Keratinocyte (primary cell): ENCODE measurements at regions not wholly inside any gene's neighbourhood (a gene's known extent, or its start where the extent isn't known, plus 50 kb on each side); places are given as distances from the start of the nearest gene placed in this dataset.

Source experiments
- DNase-seq: peaks from one replicate; pipeline ENCODE4 v3.0.0-alpha.2; 2011; ENCODE audit warnings: low read depth, missing footprints, low spot score
- FAIRE-seq: peaks from 2 replicates; lab custom pipeline; 2011; peaks lifted over from hg19 to GRCh38; lab: Jason Lieb, UNC
- H2AFZ ChIP-seq: 2 replicates; pipeline ENCODE4 v1.6.0; 2012; ENCODE audit warnings: low read length, control low read depth, inconsistent platforms; ENCODE audit not compliant: control insufficient read depth
- H3K27ac ChIP-seq: 2 replicates; pipeline ENCODE4 v1.5.1; 2011; ENCODE audit warnings: low read length; ENCODE audit not compliant: control insufficient read depth, insufficient read depth
- H3K27me3 ChIP-seq: 3 replicates; pipeline ENCODE4 v1.6.0; 2011; ENCODE audit warnings: low read length; ENCODE audit not compliant: control insufficient read depth, insufficient read depth; ENCODE audit errors: extremely low read depth
- H3K36me3 ChIP-seq, 2 experiments: 2 replicates in 1 of 2; 3 replicates in 1 of 2; pipeline ENCODE4 v1.5.1; 2011; ENCODE audit warnings: low read length in 2 of 2, mild to moderate bottlenecking in 1 of 2; ENCODE audit not compliant: control insufficient read depth in 2 of 2, insufficient read depth in 2 of 2; ENCODE audit errors: extremely low read depth in 1 of 2
- H3K4me1 ChIP-seq: 3 replicates; pipeline ENCODE4 v1.5.1; 2011; ENCODE audit warnings: low read length; ENCODE audit not compliant: control insufficient read depth, insufficient read depth; ENCODE audit errors: extremely low read depth
- H3K4me2 ChIP-seq: 3 replicates; pipeline ENCODE4 v1.6.0; 2011; ENCODE audit warnings: low read depth, low read length; ENCODE audit not compliant: control insufficient read depth, insufficient read depth; ENCODE audit errors: extremely low read depth
- H3K4me3 ChIP-seq, 3 experiments: fragments of 200-600 bp in 1 of 3; sonication (generic) in 1 of 3; 2 replicates in 2 of 3; 3 replicates in 1 of 3; pipeline ENCODE4 v1.5.1; 2011 to 2016; ENCODE audit warnings: low read length in 3 of 3, mild to moderate bottlenecking in 3 of 3, control low read depth in 2 of 3, inconsistent platforms in 1 of 3, low read depth in 1 of 3, mixed read lengths in 1 of 3, mixed run types in 1 of 3, moderate library complexity in 1 of 3; ENCODE audit not compliant: control insufficient read depth in 2 of 3, insufficient read depth in 2 of 3; ENCODE audit errors: extremely low read depth in 1 of 3
- H3K79me2 ChIP-seq: 2 replicates; pipeline ENCODE4 v1.6.0; 2012; ENCODE audit warnings: low read length; ENCODE audit not compliant: control insufficient read depth, insufficient read depth
- H3K9ac ChIP-seq: 3 replicates; pipeline ENCODE4 v1.6.0; 2011; ENCODE audit warnings: low read length; ENCODE audit not compliant: control insufficient read depth, insufficient read depth; ENCODE audit errors: extremely low read depth
- H3K9me1 ChIP-seq: 3 replicates; pipeline ENCODE4 v1.6.0; 2011; ENCODE audit warnings: low read length; ENCODE audit not compliant: control insufficient read depth, insufficient read depth; ENCODE audit errors: extremely low read depth
- H3K9me3 ChIP-seq: 2 replicates; pipeline ENCODE4 v1.5.1; 2012; ENCODE audit warnings: low read depth, low read length; ENCODE audit not compliant: control insufficient read depth
- H4K20me1 ChIP-seq: 3 replicates; pipeline ENCODE4 v1.6.0; 2011; ENCODE audit warnings: low read length; ENCODE audit not compliant: control insufficient read depth, insufficient read depth; ENCODE audit errors: extremely low read depth
- EZH2 ChIP-seq: IDR thresholded peaks from one replicate; pipeline ENCODE4 v1.6.1; 2012; ENCODE audit warnings: inconsistent platforms, mild to moderate bottlenecking, low read length, moderate library complexity
- dilution Hi-C: fragments of 300-500 bp; cut with MboI; formaldehyde crosslinking; loops from one replicate; pipeline ENCODE4 v1.7.0; 2020; ENCODE audit warnings: low sequenced_read_pairs; ENCODE audit not compliant: extremely low pct_ligation_motif_present
- TF ChIP-seq, protein P1 (sequence below), 3 experiments: IDR thresholded peaks in 1 of 3; conservative IDR thresholded peaks in 1 of 3; optimal IDR thresholded peaks in 1 of 3; 2 replicates in 2 of 3; 3 replicates in 1 of 3; pipeline versions ENCODE3 to v1.5.1; 2011; ENCODE audit warnings: low read length in 3 of 3, mild to moderate bottlenecking in 3 of 3, moderate library complexity in 2 of 3, control low read depth in 1 of 3, inconsistent platforms in 1 of 3; ENCODE audit not compliant: insufficient read depth in 2 of 3; ENCODE audit errors: extremely low read depth in 1 of 3

DNA sequence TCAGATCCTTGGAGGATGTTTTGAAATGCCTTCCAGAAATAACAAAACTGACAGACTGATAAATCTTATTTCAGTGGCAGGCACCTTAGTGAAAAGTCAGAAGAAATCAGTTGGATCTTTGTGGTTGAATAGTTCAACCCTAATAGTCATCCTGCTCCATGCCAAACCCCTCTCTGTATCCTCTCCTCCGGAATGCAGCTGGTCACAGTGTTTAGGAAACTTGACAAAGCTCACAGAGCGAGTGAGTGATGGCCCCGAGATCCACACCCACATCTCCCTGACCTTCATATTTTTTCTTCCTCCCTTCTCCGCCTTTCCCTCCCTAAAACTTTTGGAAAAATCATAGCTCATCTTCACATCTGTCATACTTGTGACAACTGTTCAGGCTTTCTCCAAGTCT lies 464.8 kb upstream of the CDH4 start:
- TF ChIP-seq, protein P1, sequence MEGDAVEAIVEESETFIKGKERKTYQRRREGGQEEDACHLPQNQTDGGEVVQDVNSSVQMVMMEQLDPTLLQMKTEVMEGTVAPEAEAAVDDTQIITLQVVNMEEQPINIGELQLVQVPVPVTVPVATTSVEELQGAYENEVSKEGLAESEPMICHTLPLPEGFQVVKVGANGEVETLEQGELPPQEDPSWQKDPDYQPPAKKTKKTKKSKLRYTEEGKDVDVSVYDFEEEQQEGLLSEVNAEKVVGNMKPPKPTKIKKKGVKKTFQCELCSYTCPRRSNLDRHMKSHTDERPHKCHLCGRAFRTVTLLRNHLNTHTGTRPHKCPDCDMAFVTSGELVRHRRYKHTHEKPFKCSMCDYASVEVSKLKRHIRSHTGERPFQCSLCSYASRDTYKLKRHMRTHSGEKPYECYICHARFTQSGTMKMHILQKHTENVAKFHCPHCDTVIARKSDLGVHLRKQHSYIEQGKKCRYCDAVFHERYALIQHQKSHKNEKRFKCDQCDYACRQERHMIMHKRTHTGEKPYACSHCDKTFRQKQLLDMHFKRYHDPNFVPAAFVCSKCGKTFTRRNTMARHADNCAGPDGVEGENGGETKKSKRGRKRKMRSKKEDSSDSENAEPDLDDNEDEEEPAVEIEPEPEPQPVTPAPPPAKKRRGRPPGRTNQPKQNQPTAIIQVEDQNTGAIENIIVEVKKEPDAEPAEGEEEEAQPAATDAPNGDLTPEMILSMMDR (optimal IDR thresholded peaks at IDR 0.05 in 1 of 3, IDR thresholded peaks at IDR 0.05 in 1 of 3, conservative IDR thresholded peaks at IDR 0.05 in 1 of 3; ENCODE audit: extremely low read depth in 1 of 3, insufficient read depth in 2 of 3, low read length in 3 of 3): no peak
- TF ChIP-seq EZH2: no peak
- no peaks in the 10 kb centered on the region for H3K9me1 ChIP-seq
- FAIRE-seq (no peak), DNase-seq (no peak)
- H3K9me3 ChIP-seq: no peaks in the 10 kb centered on the region
- H3K27ac ChIP-seq: no peak overlapping the region
- no peak overlapping the region for H2AFZ ChIP-seq
- no peak overlapping the region for H3K9ac ChIP-seq
- no peaks in the 10 kb centered on the region for H3K79me2 ChIP-seq
- H3K4me1 ChIP-seq: no peaks in the 10 kb centered on the region
- dilution Hi-C loops: no loop called here
- H3K27me3 ChIP-seq: no peaks in the 10 kb centered on the region
- no peaks in the 10 kb centered on the region for H4K20me1 ChIP-seq
- no peak overlapping the region for H3K4me3 ChIP-seq
- no peaks in the 10 kb centered on the region for H3K36me3 ChIP-seq
- no peak overlapping the region for H3K4me2 ChIP-seq

DNA sequence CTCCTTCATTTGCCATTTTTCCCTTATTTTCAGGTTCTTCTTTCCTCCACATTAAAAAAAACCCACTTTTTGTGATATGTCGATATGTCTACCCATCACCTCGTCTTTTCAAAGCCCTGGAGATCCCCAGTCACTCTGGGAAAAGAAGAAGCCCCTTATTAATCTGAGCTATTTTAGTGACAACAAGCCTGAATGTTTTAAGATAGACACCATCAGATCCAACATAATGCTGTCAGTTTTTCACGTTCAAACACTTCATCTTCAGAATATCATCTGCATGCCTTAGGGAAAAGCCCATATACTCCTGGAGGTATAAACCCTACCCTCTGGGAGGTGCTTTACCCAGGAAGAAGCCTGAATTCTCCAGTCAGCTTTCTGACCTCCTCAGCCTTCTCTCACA lies 464.0 kb upstream of the CDH4 start:
- TF ChIP-seq EZH2: no peak
- TF ChIP-seq, protein P1 (optimal IDR thresholded peaks at IDR 0.05 in 1 of 3, IDR thresholded peaks at IDR 0.05 in 1 of 3, conservative IDR thresholded peaks at IDR 0.05 in 1 of 3; ENCODE audit: extremely low read depth in 1 of 3, insufficient read depth in 2 of 3, low read length in 3 of 3): no peak
- Histone ChIP-seq H3K27ac (no peak overlapping the region), H4K20me1 (no peaks in the 10 kb centered on the region), H3K4me1 (no peaks in the 10 kb centered on the region), H3K4me3 (no peak overlapping the region), H3K79me2 (no peaks in the 10 kb centered on the region), H3K9me1 (no peaks in the 10 kb centered on the region), H3K27me3 (peaks cover 4% of the 10 kb centered on the region), H2AFZ (no peak overlapping the region), H3K9ac (no peak overlapping the region), H3K9me3 (no peaks in the 10 kb centered on the region), H3K36me3 (no peaks in the 10 kb centered on the region), H3K4me2 (no peak overlapping the region)
- dilution Hi-C loops: no loop called here
- no peak for DNase-seq
- FAIRE-seq: no peak
